Neural cell (in vitro differentiated cells): ENCODE measurements at regions not wholly inside any gene's neighbourhood (a gene's known extent, or its start where the extent isn't known, plus 50 kb on each side); places are given as distances from the start of the nearest gene placed in this dataset.

ENCODE experiments used
- H2AFZ ChIP-seq: fragments of 200-600, 300-800 bp; sonication (generic), shearing (Covaris generic); 2 replicates; pipeline ENCODE4 v1.6.0; 2014; ENCODE audit warnings: low read depth, mild to moderate bottlenecking, antibody characterized with exemption, low read length, moderate library complexity
- H3F3A ChIP-seq: fragments of 200-600 bp; shearing (Covaris generic); 2 replicates; pipeline ENCODE4 v1.6.1; 2016; ENCODE audit warnings: mild to moderate bottlenecking, moderate library complexity, mixed read lengths, antibody characterized with exemption, low read length; ENCODE audit not compliant: insufficient read depth, poor library complexity, severe bottlenecking
- H3K27ac ChIP-seq: fragments of 200-600, 300-800 bp; sonication (generic), shearing (Covaris generic); 2 replicates; pipeline ENCODE4 v1.5.1; 2014; ENCODE audit warnings: mild to moderate bottlenecking, low read length, moderate library complexity
- H3K27me3 ChIP-seq: fragments of 300-800, 200-600 bp; sonication (generic), shearing (Covaris generic); 2 replicates; pipeline ENCODE4 v1.6.0; 2014; ENCODE audit warnings: mild to moderate bottlenecking, low read depth, low read length, moderate library complexity; ENCODE audit not compliant: insufficient read depth
- H3K36me3 ChIP-seq: fragments of 300-800, 200-600 bp; sonication (generic), shearing (Covaris generic); 2 replicates; pipeline ENCODE4 v1.5.1; 2014; ENCODE audit warnings: mild to moderate bottlenecking, antibody characterized with exemption, low read length, moderate library complexity; ENCODE audit not compliant: insufficient read depth
- H3K4me2 ChIP-seq: fragments of 300-800, 200-600 bp; sonication (generic), shearing (Covaris generic); 2 replicates; pipeline ENCODE4 v1.6.0; 2014; ENCODE audit warnings: mild to moderate bottlenecking, low read length
- H3K4me3 ChIP-seq: fragments of 300-800, 200-600 bp; sonication (generic), shearing (Covaris generic); 2 replicates; pipeline ENCODE4 v1.5.1; 2014; ENCODE audit warnings: mild to moderate bottlenecking, low read length, moderate library complexity
- H3K79me2 ChIP-seq: fragments of 200-600 bp; shearing (Covaris generic); replicated peaks from 2 replicates; pipeline ENCODE4 v1.6.0; 2014; ENCODE audit warnings: mild to moderate bottlenecking, low read length, moderate library complexity; ENCODE audit not compliant: insufficient read depth
- H3K9ac ChIP-seq: fragments of 300-800, 200-600 bp; sonication (generic), shearing (Covaris generic); 2 replicates; pipeline ENCODE4 v1.6.1; 2016; ENCODE audit warnings: mild to moderate bottlenecking, low read length, mixed read lengths
- H3K9me2 ChIP-seq: fragments of 200-600 bp; shearing (Covaris generic); 2 replicates; pipeline ENCODE4 v1.6.1; 2016; ENCODE audit warnings: mild to moderate bottlenecking, low read length, mixed read lengths; ENCODE audit not compliant: insufficient read depth
- H3K9me3 ChIP-seq: fragments of 200-600, 300-800 bp; sonication (generic), shearing (Covaris generic); 2 replicates; pipeline ENCODE4 v1.6.1; 2016; ENCODE audit warnings: mild to moderate bottlenecking, mixed run types, low read length, moderate library complexity, mixed read lengths
- H4K20me1 ChIP-seq: fragments of 200-600 bp; shearing (Covaris generic); 2 replicates; pipeline ENCODE4 v1.6.1; 2016; ENCODE audit warnings: mild to moderate bottlenecking, mixed run types; ENCODE audit not compliant: insufficient read depth
- CTCF ChIP-seq: fragments of 450-650 bp; IDR thresholded peaks from 2 replicates; pipeline ENCODE4 v1.5.1; 2014; ENCODE audit warnings: antibody characterized with exemption, mild to moderate bottlenecking, moderate library complexity; ENCODE audit not compliant: poor library complexity, severe bottlenecking
- EP300 ChIP-seq: fragments of 450-650 bp; conservative IDR thresholded peaks from 2 replicates; pipeline ENCODE4 v1.6.1; 2014; ENCODE audit warnings: antibody characterized with exemption, mild to moderate bottlenecking, moderate library complexity; ENCODE audit not compliant: poor library complexity, severe bottlenecking
- EZH2 ChIP-seq: fragments of 200-600, 300-800 bp; shearing (Covaris generic), sonication (generic); IDR thresholded peaks from 2 replicates; pipeline ENCODE4 v1.6.1; 2014; ENCODE audit warnings: antibody characterized with exemption, low read length, borderline replicate concordance, mild to moderate bottlenecking; ENCODE audit not compliant: insufficient read depth, poor library complexity, severe bottlenecking
- MXI1 ChIP-seq: fragments of 450-650 bp; conservative IDR thresholded peaks from 2 replicates; pipeline ENCODE4 v1.6.1; 2014; ENCODE audit warnings: antibody characterized with exemption, mild to moderate bottlenecking; ENCODE audit not compliant: poor library complexity, severe bottlenecking
- POLR2AphosphoS5 ChIP-seq: IDR thresholded peaks from 2 replicates; pipeline ENCODE4 v1.6.1; 2012
- RAD21 ChIP-seq: fragments of 450-650 bp; conservative IDR thresholded peaks from 2 replicates; pipeline ENCODE4 v1.6.1; 2014; ENCODE audit warnings: antibody characterized with exemption, mild to moderate bottlenecking, moderate library complexity
- SMC3 ChIP-seq: fragments of 450-650 bp; conservative IDR thresholded peaks from 2 replicates; pipeline ENCODE4 v1.6.1; 2014; ENCODE audit warnings: antibody characterized with exemption, mild to moderate bottlenecking, moderate library complexity; ENCODE audit not compliant: poor library complexity
- TAF1 ChIP-seq: IDR thresholded peaks from 2 replicates; pipeline ENCODE4 v1.6.1; 2012; ENCODE audit warnings: low read depth
- TF ChIP-seq, protein P1 (sequence below): IDR thresholded peaks from 2 replicates; pipeline ENCODE4 v1.6.1; 2012; ENCODE audit warnings: borderline replicate concordance

DNA sequence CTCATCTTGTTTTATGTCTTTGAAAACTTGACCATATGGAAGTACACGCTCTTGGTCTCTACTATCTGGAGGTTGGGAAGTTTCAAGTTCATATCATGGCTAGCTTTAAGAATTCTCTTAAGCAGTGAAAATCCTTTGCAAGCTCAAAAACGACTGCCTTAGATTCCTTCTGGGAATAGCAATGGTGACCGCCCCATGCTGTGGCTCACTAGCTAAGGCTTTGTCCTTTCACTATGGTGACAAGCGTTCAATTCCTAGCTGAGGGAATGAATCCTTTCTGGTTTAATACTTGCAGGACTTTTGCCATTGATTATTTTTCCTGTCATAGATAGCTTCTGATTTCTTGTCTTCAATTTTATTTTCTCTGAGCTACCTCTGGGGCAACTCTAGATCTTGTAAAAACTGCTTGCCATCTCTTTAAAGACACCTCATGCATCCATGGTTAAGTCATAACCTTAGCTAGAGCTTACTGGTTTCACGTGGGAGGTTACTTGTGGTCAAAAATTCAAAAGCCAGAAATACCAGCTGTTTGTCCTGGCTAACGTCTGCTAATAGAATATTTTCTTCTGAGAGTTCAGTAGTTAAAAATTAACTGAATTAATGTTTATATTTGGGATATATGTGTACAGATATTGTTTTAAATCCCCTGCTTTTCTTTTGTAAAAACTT is 673.4 kb upstream of the CBLB start:
- Histone ChIP-seq H3K27ac (no peak overlapping the region), H3K4me3 (no peak overlapping the region), H3K9ac (no peak overlapping the region), H4K20me1 (no peaks in the 10 kb centered on the region), H3F3A (no peaks in the 10 kb centered on the region), H3K79me2 (no peaks in the 10 kb centered on the region), H3K27me3 (no peaks in the 10 kb centered on the region), H3K9me2 (no peaks in the 10 kb centered on the region), H3K9me3 (no peaks in the 10 kb centered on the region), H3K4me2 (no peak overlapping the region), H2AFZ (no peak overlapping the region), H3K36me3 (no peaks in the 10 kb centered on the region)
- TF ChIP-seq EZH2: no peak
- no peak for TF ChIP-seq RAD21
- TF ChIP-seq POLR2AphosphoS5: no peak
- TF ChIP-seq, protein P1, sequence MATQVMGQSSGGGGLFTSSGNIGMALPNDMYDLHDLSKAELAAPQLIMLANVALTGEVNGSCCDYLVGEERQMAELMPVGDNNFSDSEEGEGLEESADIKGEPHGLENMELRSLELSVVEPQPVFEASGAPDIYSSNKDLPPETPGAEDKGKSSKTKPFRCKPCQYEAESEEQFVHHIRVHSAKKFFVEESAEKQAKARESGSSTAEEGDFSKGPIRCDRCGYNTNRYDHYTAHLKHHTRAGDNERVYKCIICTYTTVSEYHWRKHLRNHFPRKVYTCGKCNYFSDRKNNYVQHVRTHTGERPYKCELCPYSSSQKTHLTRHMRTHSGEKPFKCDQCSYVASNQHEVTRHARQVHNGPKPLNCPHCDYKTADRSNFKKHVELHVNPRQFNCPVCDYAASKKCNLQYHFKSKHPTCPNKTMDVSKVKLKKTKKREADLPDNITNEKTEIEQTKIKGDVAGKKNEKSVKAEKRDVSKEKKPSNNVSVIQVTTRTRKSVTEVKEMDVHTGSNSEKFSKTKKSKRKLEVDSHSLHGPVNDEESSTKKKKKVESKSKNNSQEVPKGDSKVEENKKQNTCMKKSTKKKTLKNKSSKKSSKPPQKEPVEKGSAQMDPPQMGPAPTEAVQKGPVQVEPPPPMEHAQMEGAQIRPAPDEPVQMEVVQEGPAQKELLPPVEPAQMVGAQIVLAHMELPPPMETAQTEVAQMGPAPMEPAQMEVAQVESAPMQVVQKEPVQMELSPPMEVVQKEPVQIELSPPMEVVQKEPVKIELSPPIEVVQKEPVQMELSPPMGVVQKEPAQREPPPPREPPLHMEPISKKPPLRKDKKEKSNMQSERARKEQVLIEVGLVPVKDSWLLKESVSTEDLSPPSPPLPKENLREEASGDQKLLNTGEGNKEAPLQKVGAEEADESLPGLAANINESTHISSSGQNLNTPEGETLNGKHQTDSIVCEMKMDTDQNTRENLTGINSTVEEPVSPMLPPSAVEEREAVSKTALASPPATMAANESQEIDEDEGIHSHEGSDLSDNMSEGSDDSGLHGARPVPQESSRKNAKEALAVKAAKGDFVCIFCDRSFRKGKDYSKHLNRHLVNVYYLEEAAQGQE: no peak
- TF ChIP-seq CTCF: no peak
- no peak for TF ChIP-seq TAF1
- no peak for TF ChIP-seq MXI1
- no peak for TF ChIP-seq EP300
- no peak for TF ChIP-seq SMC3

- Histone ChIP-seq H3K27ac (no peak overlapping the region), H2AFZ (no peak overlapping the region), H4K20me1 (no peaks in the 10 kb centered on the region), H3K9me3 (peaks cover 3% of the 10 kb centered on the region), H3K4me3 (no peak overlapping the region), H3K4me2 (no peak overlapping the region), H3K9me2 (no peaks in the 10 kb centered on the region), H3K79me2 (no peaks in the 10 kb centered on the region), H3K9ac (no peak overlapping the region), H3K36me3 (no peaks in the 10 kb centered on the region), H3F3A (no peaks in the 10 kb centered on the region), H3K27me3 (no peaks in the 10 kb centered on the region)
- TF ChIP-seq CTCF: no peak
- no peak for TF ChIP-seq EZH2
Observed at GRCh38 chr3:106552351-106553043, 683.7 kb upstream of the CBLB start.
